SH-SY5Y (cell line): ENCODE measurements at regions not wholly inside any gene's neighbourhood (a gene's known extent, or its start where the extent isn't known, plus 50 kb on each side); places are given as distances from the start of the nearest gene placed in this dataset.

Experiments used
- GATA2 ChIP-seq: IDR thresholded peaks from 2 replicates; pipeline ENCODE4 v1.6.1; 2011; ENCODE audit warnings: mild to moderate bottlenecking, low read depth, low read length
- GATA3 ChIP-seq: IDR thresholded peaks from 2 replicates; pipeline ENCODE4 v1.6.1; 2011; ENCODE audit warnings: low read depth, mild to moderate bottlenecking, low read length, moderate library complexity

- TF ChIP-seq GATA3 = no peak
- TF ChIP-seq GATA2 = no peak
These were observed 112.6 kb upstream of the PJA2 start for GRCh38 chr5:109522404-109522803.

DNA sequence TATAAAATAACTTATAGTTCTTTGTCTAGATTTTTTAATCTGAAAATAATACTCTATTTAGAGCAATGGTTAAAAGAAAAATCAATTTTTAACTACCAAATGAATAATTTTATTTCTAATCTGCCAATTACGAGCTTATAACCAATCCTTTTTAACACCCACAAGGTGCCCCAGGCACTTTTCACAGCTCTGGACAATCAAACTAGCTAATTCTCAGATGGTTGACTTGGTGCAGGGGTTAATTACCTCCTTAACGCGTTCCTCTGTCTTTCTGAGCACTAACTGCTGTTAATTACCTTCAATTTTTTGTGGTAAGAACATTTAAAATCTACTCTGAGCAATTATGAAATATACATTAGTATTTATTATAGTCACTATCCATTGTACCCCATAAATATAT is 109.6 kb upstream of the PJA2 start:
- TF ChIP-seq GATA2 (no peak), GATA3 (no peak)

GRCh38 chr5:109516390-109516789 is 106.6 kb upstream of the PJA2 start:
- TF ChIP-seq GATA3 (no peak), GATA2 (no peak)

- TF ChIP-seq GATA2 (no peak), GATA3 (no peak)
These were observed 102.4 kb upstream of the PJA2 start for GRCh38 chr5:109511980-109512734.

- TF ChIP-seq GATA3 (no peak), GATA2 (no peak)
These were observed 96.8 kb upstream of the PJA2 start for GRCh38 chr5:109506556-109506955.

- TF ChIP-seq GATA3 (no peak), GATA2 (no peak)
These were observed 86.3 kb upstream of the PJA2 start for GRCh38 chr5:109496112-109496511.

GRCh38 chr5:109487753-109488420 is 78.1 kb upstream of the PJA2 start:
- TF ChIP-seq GATA2 (no peak), GATA3 (no peak)

DNA sequence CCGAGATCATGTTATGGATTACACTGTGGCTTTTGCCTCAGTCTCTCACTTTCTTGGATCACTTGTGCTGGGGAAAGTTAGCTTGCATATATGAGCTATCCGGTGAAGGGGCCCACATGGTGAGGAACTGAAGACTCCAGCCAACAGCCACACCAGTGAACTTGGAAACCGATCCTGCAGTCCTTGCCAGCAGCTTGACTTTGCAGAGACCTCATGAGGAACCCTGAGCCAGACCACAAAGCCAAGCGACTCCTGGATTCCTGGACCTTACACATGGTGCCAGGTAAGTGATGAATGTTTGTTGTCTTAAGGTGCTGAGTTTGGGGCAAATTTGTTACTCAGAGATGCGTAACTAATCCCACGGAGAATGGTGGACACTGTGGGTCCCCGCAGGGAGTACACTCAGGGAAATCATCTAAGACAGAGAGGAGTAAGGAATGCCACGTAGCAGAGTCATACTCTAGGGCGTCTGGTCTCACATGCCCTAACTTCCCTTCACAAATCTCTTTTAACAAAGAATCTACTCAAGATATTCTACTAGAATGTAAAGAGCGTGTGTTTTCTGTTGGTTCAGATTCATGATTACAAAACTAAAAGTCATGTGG is 76.5 kb upstream of the PJA2 start:
- TF ChIP-seq GATA2 (no peak), GATA3 (no peak)

GRCh38 chr5:109485030-109485429 is 75.3 kb upstream of the PJA2 start:
- no peak for TF ChIP-seq GATA3
- TF ChIP-seq GATA2 = no peak

DNA sequence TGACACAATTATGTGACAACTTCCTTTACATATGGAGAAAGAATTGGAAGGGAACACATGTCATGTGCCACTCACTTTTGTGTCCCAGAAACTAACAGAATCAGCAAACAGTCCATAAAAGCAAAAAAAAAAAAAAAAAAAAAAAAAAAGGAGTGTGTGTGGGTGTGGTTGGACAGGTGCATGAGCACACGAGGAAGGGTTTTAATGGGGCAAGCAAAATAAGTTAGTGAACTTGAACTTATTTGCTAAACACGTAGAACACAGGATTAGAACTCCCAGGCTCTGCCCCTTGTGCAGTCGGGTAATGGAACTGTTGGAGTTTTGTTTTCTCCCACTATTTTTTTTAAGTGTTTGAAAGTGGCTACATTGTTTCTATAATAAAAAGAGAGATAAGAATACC is 74.8 kb upstream of the PJA2 start:
- TF ChIP-seq GATA3 (no peak), GATA2 (no peak)

- no peak for TF ChIP-seq GATA2
These were observed 73.7 kb upstream of the PJA2 start for GRCh38 chr5:109483395-109483971.

DNA sequence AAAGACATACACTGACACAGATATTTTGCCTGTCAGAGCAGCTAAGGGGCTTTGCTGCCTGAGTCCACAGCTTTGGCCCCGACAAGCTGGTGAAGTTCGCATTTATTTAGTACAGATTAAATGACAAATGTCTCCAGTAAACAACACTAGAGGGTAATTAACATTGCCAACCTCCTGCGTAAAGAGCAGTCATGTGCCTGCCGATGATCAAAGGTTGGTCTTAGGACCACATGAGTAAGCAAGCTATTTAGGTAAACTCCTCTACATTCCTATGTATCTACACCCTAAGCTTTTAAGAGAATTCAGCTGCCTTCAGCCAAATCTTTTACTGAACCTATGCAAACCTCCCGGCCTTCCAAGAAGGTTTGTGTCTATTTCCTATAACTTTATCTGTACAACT is 73.0 kb upstream of the PJA2 start:
- TF ChIP-seq GATA3 (no peak), GATA2 (no peak)

DNA sequence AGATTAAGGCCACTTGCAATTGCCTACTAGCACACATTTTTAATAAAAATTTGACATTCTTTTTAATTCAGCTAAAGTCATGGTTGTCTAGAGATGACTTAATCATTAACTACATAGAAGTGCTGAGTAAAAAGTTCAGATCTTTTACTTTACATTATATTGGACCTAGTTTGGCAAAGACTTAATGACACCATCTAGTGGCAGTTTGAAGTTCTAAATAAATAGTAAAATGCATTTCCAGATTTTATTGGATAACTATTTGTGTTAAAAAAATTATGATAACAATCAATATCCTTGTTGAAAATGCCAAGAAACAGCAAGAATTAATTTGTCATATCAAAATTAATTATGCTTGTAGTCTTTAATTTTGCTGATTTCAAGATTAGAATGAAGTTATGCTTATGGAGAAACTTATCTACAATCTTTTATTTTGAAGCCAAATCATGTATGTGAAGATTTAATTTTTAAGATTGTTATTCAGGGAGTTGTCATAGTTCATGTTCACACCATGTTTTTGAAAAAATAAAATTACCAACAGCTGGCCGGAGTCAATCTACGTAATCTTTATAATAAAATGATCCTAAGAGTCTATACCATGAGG is 69.6 kb upstream of the PJA2 start:
- TF ChIP-seq GATA3 = no peak
- TF ChIP-seq GATA2 = no peak

- no peak for TF ChIP-seq GATA3
- no peak for TF ChIP-seq GATA2
These were observed 69.1 kb upstream of the PJA2 start for GRCh38 chr5:109478830-109479229.
